ENCODE measurements at regions not wholly inside any gene's neighbourhood (a gene's known extent, or its start where the extent isn't known, plus 50 kb on each side); places are given as distances from the start of the nearest gene placed in this dataset.

DNA sequence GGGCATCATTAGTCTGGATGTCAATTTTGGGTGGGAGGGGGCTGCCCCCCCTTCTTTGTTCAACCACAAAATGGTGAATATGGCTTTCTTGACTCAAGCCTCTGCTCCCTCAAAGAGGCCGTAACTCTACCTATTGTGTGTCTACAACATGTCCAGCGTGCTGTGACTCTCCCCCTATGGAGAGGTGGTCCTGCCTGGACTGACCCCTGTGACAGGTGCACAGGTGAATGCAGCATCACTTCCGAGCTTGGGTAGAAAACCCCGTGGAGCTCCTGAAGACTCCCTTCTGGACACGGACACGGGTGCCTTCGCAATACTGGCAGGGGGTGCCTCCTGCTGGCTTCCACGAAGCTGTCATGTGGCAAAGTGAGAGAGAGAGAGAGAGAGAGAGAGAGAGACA, 397.8 kb downstream of the GALR1 start:
- TF ChIP-seq CTCF (IDR thresholded peaks at IDR 0.05): no peak
- TF ChIP-seq EP300 (IDR thresholded peaks at IDR 0.05; ENCODE audit: low read depth): no peak
- no peak for TF ChIP-seq POLR2A (IDR thresholded peaks at IDR 0.05)
- TF ChIP-seq POLR2AphosphoS5 (IDR thresholded peaks at IDR 0.05): no peak
